Karpas-422 (cell line): ENCODE measurements at regions not wholly inside any gene's neighbourhood (a gene's known extent, or its start where the extent isn't known, plus 50 kb on each side); places are given as distances from the start of the nearest gene placed in this dataset.

Source experiments
- DNase-seq: peaks from one replicate; pipeline ENCODE4 v3.0.0-alpha.2; 2015
- H2AFZ ChIP-seq: fragments of 200-600 bp; sonication (generic); 2 replicates; pipeline ENCODE4 v1.6.1; 2014; ENCODE audit warnings: antibody characterized with exemption, low read length, mixed read lengths
- H3K27ac ChIP-seq: fragments of 200-600 bp; sonication (generic); 2 replicates; pipeline ENCODE4 v1.5.1; 2014; ENCODE audit warnings: mild to moderate bottlenecking, low read length, moderate library complexity
- H3K27me3 ChIP-seq: fragments of 200-600 bp; sonication (generic); 2 replicates; pipeline ENCODE4 v1.6.1; 2014; ENCODE audit warnings: low read length, mixed read lengths
- H3K36me3 ChIP-seq: fragments of 200-600 bp; sonication (generic); 2 replicates; pipeline ENCODE4 v1.6.1; 2014; ENCODE audit warnings: low read length, mixed read lengths; ENCODE audit not compliant: insufficient read depth
- H3K4me1 ChIP-seq: fragments of 200-600 bp; sonication (generic); 2 replicates; pipeline ENCODE4 v1.6.1; 2014; ENCODE audit warnings: mild to moderate bottlenecking, low read length, mixed read lengths
- H3K4me2 ChIP-seq: fragments of 200-600 bp; sonication (generic); 2 replicates; pipeline ENCODE4 v1.6.1; 2014; ENCODE audit warnings: low read length, low read depth, mild to moderate bottlenecking; ENCODE audit not compliant: poor library complexity, severe bottlenecking
- H3K4me3 ChIP-seq: fragments of 200-600 bp; sonication (generic); 2 replicates; pipeline ENCODE4 v1.5.1; 2014; ENCODE audit warnings: mild to moderate bottlenecking, antibody characterized with exemption, low read length, mixed read lengths
- H3K79me2 ChIP-seq: fragments of 200-600 bp; sonication (generic); 2 replicates; pipeline ENCODE4 v1.6.1; 2014; ENCODE audit warnings: mild to moderate bottlenecking, low read length, mixed read lengths
- H3K9ac ChIP-seq: fragments of 200-600 bp; sonication (generic); 2 replicates; pipeline ENCODE4 v1.6.0; 2014; ENCODE audit warnings: low read length
- H3K9me2 ChIP-seq: fragments of 200-600 bp; sonication (generic), shearing (Covaris generic); replicated peaks from 2 replicates; pipeline ENCODE4 v1.6.0; 2014; ENCODE audit warnings: mild to moderate bottlenecking, low read length, moderate library complexity; ENCODE audit not compliant: insufficient read depth
- H3K9me3 ChIP-seq: fragments of 300-700, 200-600 bp; sonication (generic); 2 replicates; pipeline ENCODE4 v1.6.1; 2014; ENCODE audit warnings: low read length, mixed read lengths
- H4K20me1 ChIP-seq: fragments of 200-600 bp; sonication (generic); 2 replicates; pipeline ENCODE4 v1.6.1; 2014; ENCODE audit warnings: mild to moderate bottlenecking, antibody characterized with exemption, low read length, low read depth; ENCODE audit not compliant: insufficient read depth

DNA sequence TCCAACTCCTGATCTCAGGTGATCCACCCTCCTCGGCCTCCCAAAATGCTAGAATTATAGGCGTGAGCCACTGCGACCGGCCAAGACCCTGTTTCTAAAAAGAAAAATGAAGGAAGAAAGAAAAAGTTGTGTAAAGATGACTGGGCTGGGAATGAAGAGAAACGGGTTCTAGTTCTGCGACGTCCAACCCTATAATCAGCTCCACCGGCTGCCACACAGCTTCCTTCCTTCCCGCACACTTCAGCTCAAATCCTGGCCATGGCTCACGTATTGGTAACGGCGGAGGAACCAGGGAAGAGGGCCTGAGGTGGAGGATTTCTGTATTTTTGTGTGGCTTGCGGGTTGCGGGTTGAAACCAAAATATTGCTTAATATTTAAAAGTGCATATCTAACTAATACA lies 88.1 kb downstream of the MYL12B start:
- H3K36me3 ChIP-seq = no peaks in the 10 kb centered on the region
- H3K9ac ChIP-seq = no peak overlapping the region
- no peak overlapping the region for H3K4me3 ChIP-seq
- H3K9me3 ChIP-seq = no peaks in the 10 kb centered on the region
- H2AFZ ChIP-seq = no peak overlapping the region
- H4K20me1 ChIP-seq = no peaks in the 10 kb centered on the region
- no peaks in the 10 kb centered on the region for H3K9me2 ChIP-seq
- H3K79me2 ChIP-seq = no peaks in the 10 kb centered on the region
- H3K4me1 ChIP-seq = no peaks in the 10 kb centered on the region
- DNase-seq = no peak
- H3K27me3 ChIP-seq = no peaks in the 10 kb centered on the region
- H3K27ac ChIP-seq = no peak overlapping the region
- no peak overlapping the region for H3K4me2 ChIP-seq

- H3K9me3 ChIP-seq = no peaks in the 10 kb centered on the region
These were observed 88.9 kb downstream of the MYL12B start for GRCh38 chr18:3350566-3351527.

DNA sequence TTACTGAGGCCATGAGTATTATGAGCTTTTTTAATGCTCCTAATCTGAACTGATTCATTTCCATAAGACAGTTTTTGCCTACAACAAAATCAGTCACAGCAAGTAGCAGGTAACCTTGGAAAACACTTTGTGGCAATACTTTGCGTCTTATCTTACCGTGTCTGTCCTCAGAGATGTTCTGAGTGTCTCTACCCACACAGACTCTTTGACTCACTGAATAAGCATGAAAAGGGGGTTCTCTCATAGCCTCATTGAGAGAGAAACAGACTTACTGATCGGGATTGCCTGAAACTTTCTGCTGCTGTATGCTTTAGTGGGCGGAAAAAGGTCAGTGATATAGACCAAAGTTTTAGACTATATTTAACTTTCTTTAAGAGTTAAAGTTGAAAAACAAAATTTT lies 92.6 kb downstream of the MYL12B start:
- Histone ChIP-seq H3K27me3 (no peaks in the 10 kb centered on the region), H2AFZ (no peak overlapping the region), H3K9me3 (no peaks in the 10 kb centered on the region), H3K27ac (no peak overlapping the region), H3K4me3 (no peak overlapping the region), H4K20me1 (no peaks in the 10 kb centered on the region), H3K4me1 (peaks cover 4% of the 10 kb centered on the region; the same call in 1 of the 2 replicates), H3K4me2 (no peak overlapping the region), H3K9me2 (no peaks in the 10 kb centered on the region), H3K79me2 (no peaks in the 10 kb centered on the region), H3K9ac (no peak overlapping the region), H3K36me3 (no peaks in the 10 kb centered on the region)
- no peak for DNase-seq

More at GRCh38 chr18:3350566-3351527, 88.9 kb downstream of the MYL12B start:
- Histone ChIP-seq H3K9me2 (no peaks in the 10 kb centered on the region), H4K20me1 (no peaks in the 10 kb centered on the region), H3K4me1 (no peaks in the 10 kb centered on the region), H3K9ac (no peak overlapping the region), H3K27me3 (no peaks in the 10 kb centered on the region), H3K36me3 (no peaks in the 10 kb centered on the region), H3K4me2 (no peak overlapping the region), H3K4me3 (no peak overlapping the region), H3K27ac (no peak overlapping the region), H3K79me2 (no peaks in the 10 kb centered on the region), H2AFZ (no peak overlapping the region)
- no peak for DNase-seq

DNA sequence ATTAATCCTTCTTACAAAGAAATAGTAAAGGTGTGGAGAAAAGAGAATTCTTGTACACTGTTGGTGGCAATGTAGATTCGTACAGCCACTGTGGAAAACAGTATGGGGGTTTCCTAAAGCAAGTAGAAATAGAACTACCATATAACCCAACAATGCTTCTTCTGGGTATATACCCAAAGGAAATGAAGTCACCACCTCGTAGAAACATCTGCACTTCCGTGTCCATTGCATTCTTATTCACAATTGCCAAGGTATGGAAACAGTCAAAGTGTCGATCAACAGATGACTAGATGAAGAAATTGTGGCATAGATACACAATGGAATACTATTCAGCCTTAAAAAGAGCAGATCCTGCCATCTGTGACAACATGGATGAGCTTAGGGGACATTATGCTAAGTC lies 93.4 kb upstream of the TGIF1 start:
- H4K20me1 ChIP-seq = no peaks in the 10 kb centered on the region
- H3K9ac ChIP-seq = no peak overlapping the region
- no peak overlapping the region for H3K4me2 ChIP-seq
- no peaks in the 10 kb centered on the region for H3K27me3 ChIP-seq
- H3K27ac ChIP-seq = no peak overlapping the region
- H3K79me2 ChIP-seq = no peaks in the 10 kb centered on the region
- H3K9me3 ChIP-seq = no peaks in the 10 kb centered on the region
- H3K4me3 ChIP-seq = no peak overlapping the region
- DNase-seq = no peak
- peaks cover 5% of the 10 kb centered on the region for H3K4me1 ChIP-seq
- no peaks in the 10 kb centered on the region for H3K9me2 ChIP-seq
- H3K36me3 ChIP-seq = no peaks in the 10 kb centered on the region
- H2AFZ ChIP-seq = no peak overlapping the region

- Histone ChIP-seq H3K4me3 (no peak overlapping the region), H4K20me1 (no peaks in the 10 kb centered on the region), H3K4me1 (peaks cover 10% of the 10 kb centered on the region), H3K9me3 (no peaks in the 10 kb centered on the region), H2AFZ (no peak overlapping the region), H3K9me2 (no peaks in the 10 kb centered on the region), H3K9ac (no peak overlapping the region), H3K27ac (no peak overlapping the region), H3K27me3 (no peaks in the 10 kb centered on the region), H3K4me2 (no peak overlapping the region), H3K36me3 (no peaks in the 10 kb centered on the region), H3K79me2 (no peaks in the 10 kb centered on the region)
- DNase-seq = no peak
These were observed 92.5 kb upstream of the TGIF1 start for GRCh38 chr18:3357516-3357915.

GRCh38 chr18:3358310-3358709 lies 91.7 kb upstream of the TGIF1 start:
- Histone ChIP-seq H3K79me2 (no peaks in the 10 kb centered on the region), H4K20me1 (no peaks in the 10 kb centered on the region), H3K27me3 (no peaks in the 10 kb centered on the region), H3K9me2 (no peaks in the 10 kb centered on the region), H3K9me3 (no peaks in the 10 kb centered on the region), H3K4me1 (peaks cover 10% of the 10 kb centered on the region), H3K27ac (no peak overlapping the region), H2AFZ (no peak overlapping the region), H3K9ac (no peak overlapping the region), H3K4me3 (no peak overlapping the region), H3K4me2 (no peak overlapping the region), H3K36me3 (no peaks in the 10 kb centered on the region)
- DNase-seq = no peak

DNA sequence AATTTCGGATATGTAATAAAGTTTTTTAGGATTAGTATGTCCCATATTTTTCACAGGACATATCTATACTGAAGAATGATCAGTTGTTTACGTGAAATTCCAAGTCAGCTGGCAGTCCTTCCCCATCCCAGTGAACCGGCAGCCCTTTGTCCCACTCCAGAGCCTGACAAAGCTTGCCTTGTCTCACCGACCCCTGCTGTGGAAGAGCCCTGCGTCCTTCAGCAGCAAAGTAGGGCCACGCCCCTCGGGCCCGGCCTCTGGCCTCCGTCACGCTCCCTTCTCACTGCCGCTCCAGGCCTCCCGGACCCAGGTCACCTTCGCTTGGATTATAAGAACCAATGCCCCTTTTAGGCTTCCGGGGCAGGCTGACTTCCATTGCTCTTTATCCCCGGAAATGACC lies 89.8 kb upstream of the TGIF1 start:
- H3K27ac ChIP-seq = no peak overlapping the region
- H3K27me3 ChIP-seq = no peaks in the 10 kb centered on the region
- no peak overlapping the region for H3K9ac ChIP-seq
- no peaks in the 10 kb centered on the region for H3K9me3 ChIP-seq
- no peak for DNase-seq
- H3K9me2 ChIP-seq = no peaks in the 10 kb centered on the region
- no peaks in the 10 kb centered on the region for H4K20me1 ChIP-seq
- no peak overlapping the region for H2AFZ ChIP-seq
- H3K79me2 ChIP-seq = no peaks in the 10 kb centered on the region
- H3K4me3 ChIP-seq = no peak overlapping the region
- no peak overlapping the region for H3K4me2 ChIP-seq
- H3K4me1 ChIP-seq = peaks cover 10% of the 10 kb centered on the region
- no peaks in the 10 kb centered on the region for H3K36me3 ChIP-seq

DNA sequence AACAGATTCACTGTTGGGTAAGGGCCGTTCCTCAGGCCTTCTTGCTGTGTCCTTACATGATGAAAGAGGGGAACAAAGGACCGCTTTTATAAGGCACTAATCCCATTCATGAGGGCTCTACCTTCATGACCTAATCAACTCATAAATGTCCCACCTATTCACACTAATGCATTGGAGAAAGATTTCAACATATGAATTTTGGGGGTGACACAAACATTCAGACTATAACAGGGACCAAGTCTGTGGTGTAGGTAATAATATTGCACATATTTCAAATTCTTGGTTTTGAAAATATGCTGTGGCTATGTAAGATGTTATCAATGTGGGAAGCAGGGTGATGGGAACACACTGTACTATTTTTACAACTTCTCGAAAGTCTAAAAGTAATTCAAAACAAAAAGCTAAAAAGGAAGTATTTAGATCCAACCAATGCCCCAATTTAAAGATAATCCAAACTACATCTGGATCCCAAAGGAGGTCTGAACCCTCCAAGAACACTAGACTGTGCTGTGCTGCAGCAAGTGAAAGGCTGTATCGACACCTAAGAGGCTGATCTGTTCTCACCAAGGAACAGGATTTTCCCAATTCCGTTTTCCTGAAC lies 82.4 kb upstream of the TGIF1 start:
- no peaks in the 10 kb centered on the region for H3K9me3 ChIP-seq
- peaks cover 5% of the 10 kb centered on the region for H3K4me1 ChIP-seq
- H2AFZ ChIP-seq = no peak overlapping the region
- no peak overlapping the region for H3K4me3 ChIP-seq
- no peak overlapping the region for H3K9ac ChIP-seq
- no peaks in the 10 kb centered on the region for H3K79me2 ChIP-seq
- H3K36me3 ChIP-seq = no peaks in the 10 kb centered on the region
- no peak overlapping the region for H3K27ac ChIP-seq
- no peak for DNase-seq
- H3K27me3 ChIP-seq = no peaks in the 10 kb centered on the region
- no peak overlapping the region for H3K4me2 ChIP-seq
- no peaks in the 10 kb centered on the region for H3K9me2 ChIP-seq
- H4K20me1 ChIP-seq = no peaks in the 10 kb centered on the region
